Adrenal gland (tissue), 9 donors: ENCODE measurements at regions not wholly inside any gene's neighbourhood (a gene's known extent, or its start where the extent isn't known, plus 50 kb on each side); places are given as distances from the start of the nearest gene placed in this dataset.

Source experiments
- DNase-seq, 7 donors: peaks; one replicate each; pipeline ENCODE4 v3.0.0-alpha.2; 2019 to 2020
- H3K27ac ChIP-seq, 5 donors: fragments of 200-600 bp; sonication (generic) in 4 of 5; 1 replicate in 3 of 5; 2 replicates in 2 of 5; pipeline versions ENCODE4 v1.5.1 to v1.8.0; 2016 to 2020; ENCODE audit warnings: mild to moderate bottlenecking in 1 of 5
- H3K27me3 ChIP-seq: fragments of 200-600 bp; 2 replicates; pipeline ENCODE4 v1.8.0; 2021
- H3K36me3 ChIP-seq, 2 donors: fragments of 200-600 bp; replicated peaks in 1 of 2; 1 replicate in 1 of 2; 2 replicates in 1 of 2; pipeline versions ENCODE4 v1.5.1 to v1.8.0; 2018 to 2022
- H3K4me1 ChIP-seq, 2 donors: fragments of 200-600 bp; replicated peaks in 1 of 2; 1 replicate in 1 of 2; 2 replicates in 1 of 2; pipeline versions ENCODE4 v1.5.1 to v1.8.0; 2018 to 2021
- H3K4me3 ChIP-seq, 4 donors: fragments of 200-600 bp; sonication (generic) in 3 of 4; one replicate each; pipeline ENCODE4 v1.5.1; 2016 to 2018
- H3K9me3 ChIP-seq, 3 donors: fragments of 200-600 bp; sonication (generic) in 1 of 3; replicated peaks in 1 of 3; 1 replicate in 2 of 3; 2 replicates in 1 of 3; pipeline versions ENCODE4 v1.5.1 to v1.8.0; 2016 to 2021
- CTCF ChIP-seq, 6 experiments: fragments of 450-650 bp in 4 of 6; fragments of 200-600 bp in 2 of 6; sonication (generic) in 1 of 6; IDR thresholded peaks; 1 replicate in 5 of 6; 2 replicates in 1 of 6; pipeline versions ENCODE4 v1.5.1 to v1.8.0; 2016 to 2021; ENCODE audit warnings: antibody characterized with exemption in 6 of 6, mild to moderate bottlenecking in 2 of 6, moderate library complexity in 1 of 6
- POLR2A ChIP-seq, 2 donors: fragments of 450-650 bp; IDR thresholded peaks; one replicate each; pipeline ENCODE4 v1.6.1; 2017; ENCODE audit warnings: antibody characterized with exemption in 2 of 2, mild to moderate bottlenecking in 2 of 2, moderate library complexity in 1 of 2
- WGBS, 4 donors: extraction: QIAGEN DNeasy Blood & Tissue Kit in 2 of 4; methylation state at CpG; one replicate each; pipeline versions ENCODE4 v1.1.5 to v1.1.7; 2013 to 2017; 5-methylcytosine and 5-hydroxymethylcytosine counted together
- intact Hi-C, 2 donors: fragments of 100-400 bp; cut with DNase I; formaldehyde crosslinking; loops; one replicate each; pipeline versions ENCODE4 v1.14.1 to v1.15.0; 2022 to 2023
- donor health status: healthy with polysubstance abuse.
- donor health status: Bipolar disorder and iron deficiency.
- donor health status: DM: yes; HTN: yes; CAD: no.
- donor health status: DM: no; HTN: no; CAD: no.
- donor health status: DM: no; HTN: no; CAD: no.

GRCh38 chrX:98490670-98491069 is 1607.0 kb downstream of the RPA4 start:
- DNase-seq, result no peak
- 67 to 100% (median 91%) methylated on average over 1 of the region's 1 CpG for WGBS, 4 donors
- Histone ChIP-seq H3K4me1 (no peaks in the 10 kb centered on the region), H3K27ac (no peak overlapping the region), H3K36me3 (no peaks in the 10 kb centered on the region), H3K9me3 (no peaks in the 10 kb centered on the region), H3K27me3 (peaks cover 7% of the 10 kb centered on the region), H3K4me3 (no peak overlapping the region)
- TF ChIP-seq CTCF (IDR thresholded peaks at IDR 0.05) (no peak), POLR2A (IDR thresholded peaks at IDR 0.05) (no peak)
- intact Hi-C loops, result no loop called here

- no peak overlapping the region for H3K27ac ChIP-seq
- intact Hi-C loops, result no loop called here
- no peaks in the 10 kb centered on the region for H3K27me3 ChIP-seq
- TF ChIP-seq POLR2A (IDR thresholded peaks at IDR 0.05) (no peak), CTCF (IDR thresholded peaks at IDR 0.05) (no peak)
- no peak overlapping the region for H3K4me3 ChIP-seq
- no peaks in the 10 kb centered on the region for H3K36me3 ChIP-seq
- 17 to 42% (median 28%) methylated on average over 2 of the region's 2 CpGs for WGBS, 4 donors
- no peak for DNase-seq
- H3K9me3 ChIP-seq, result no peaks in the 10 kb centered on the region
- no peaks in the 10 kb centered on the region for H3K4me1 ChIP-seq
Observed at GRCh38 chrX:98501426-98501825, 1617.7 kb downstream of the RPA4 start.

DNA sequence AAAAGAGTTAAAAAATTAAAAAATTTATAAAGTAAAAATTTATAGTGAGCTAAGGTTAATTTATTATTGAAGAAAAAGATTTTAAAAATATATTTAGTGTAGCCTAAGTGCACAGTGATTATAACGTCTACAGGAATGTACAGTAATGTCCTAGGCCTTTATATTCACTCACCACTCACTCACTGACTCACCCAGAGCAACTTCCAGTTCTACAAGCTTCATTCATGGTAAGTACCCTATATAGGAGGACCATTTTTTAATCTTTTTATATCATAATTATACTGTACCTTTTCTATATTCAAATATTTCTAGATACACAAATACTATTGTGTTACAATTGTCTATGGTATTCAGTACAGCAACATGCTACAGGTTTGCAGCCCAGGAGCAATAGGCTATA is 1623.2 kb downstream of the RPA4 start:
- 62 to 71% (median 65%) methylated on average over 1 of the region's 1 CpG for WGBS, 4 donors
- intact Hi-C loops, result no loop called here

GRCh38 chrX:98514032-98514431 is 1630.3 kb downstream of the RPA4 start:
- Histone ChIP-seq H3K27ac (no peak overlapping the region), H3K9me3 (no peaks in the 10 kb centered on the region), H3K4me1 (no peaks in the 10 kb centered on the region), H3K27me3 (peaks cover 6% of the 10 kb centered on the region), H3K4me3 (no peak overlapping the region), H3K36me3 (no peaks in the 10 kb centered on the region)
- intact Hi-C loops, result no loop called here
- no peak for DNase-seq
- TF ChIP-seq POLR2A (IDR thresholded peaks at IDR 0.05) (no peak), CTCF (IDR thresholded peaks at IDR 0.05) (no peak)

More for the DNA sequence above, 1623.2 kb downstream of the RPA4 start:
- no peak overlapping the region for H3K4me3 ChIP-seq
- H3K27me3 ChIP-seq, result no peaks in the 10 kb centered on the region
- no peaks in the 10 kb centered on the region for H3K4me1 ChIP-seq
- TF ChIP-seq POLR2A (IDR thresholded peaks at IDR 0.05), result no peak
- TF ChIP-seq CTCF (IDR thresholded peaks at IDR 0.05), result no peak
- DNase-seq, result no peak
- H3K27ac ChIP-seq, result no peak overlapping the region
- no peaks in the 10 kb centered on the region for H3K9me3 ChIP-seq
- H3K36me3 ChIP-seq, result no peaks in the 10 kb centered on the region
